Mesodermal cell (in vitro differentiated cells): ENCODE measurements at regions not wholly inside any gene's neighbourhood (a gene's known extent, or its start where the extent isn't known, plus 50 kb on each side); places are given as distances from the start of the nearest gene placed in this dataset.

ENCODE experiments used
- H3K27ac ChIP-seq: 2 replicates; pipeline ENCODE4 v1.7.0; 2013; ENCODE audit warnings: mild to moderate bottlenecking, low read depth, low read length, moderate library complexity; ENCODE audit not compliant: severe bottlenecking
- H3K36me3 ChIP-seq: 2 replicates; pipeline ENCODE4 v1.7.1; 2013; ENCODE audit warnings: mild to moderate bottlenecking, low read length, moderate library complexity; ENCODE audit not compliant: control insufficient read depth, insufficient read depth
- H3K4me1 ChIP-seq: one replicate; pipeline ENCODE4 v1.7.1; 2013; ENCODE audit warnings: mild to moderate bottlenecking, low read length; ENCODE audit not compliant: insufficient read depth, control insufficient read depth, poor library complexity, severe bottlenecking
- H3K4me3 ChIP-seq: 2 replicates; pipeline ENCODE4 v1.7.0; 2013; ENCODE audit warnings: low read length, control low read depth, mild to moderate bottlenecking; ENCODE audit not compliant: insufficient read depth, poor library complexity, severe bottlenecking; ENCODE audit errors: extremely low read depth
- H3K9me3 ChIP-seq: 2 replicates; pipeline ENCODE4 v1.7.1; 2013; ENCODE audit warnings: mild to moderate bottlenecking, low read length, moderate library complexity; ENCODE audit not compliant: control insufficient read depth
- WGBS, 2 experiments: methylation state at CpG; one replicate each; pipeline ENCODE4 v1.1.5; 2013; ENCODE audit warnings: missing lambda C conversion rate in 2 of 2; ENCODE audit not compliant: insufficient coverage in 2 of 2; 5-methylcytosine and 5-hydroxymethylcytosine counted together

DNA sequence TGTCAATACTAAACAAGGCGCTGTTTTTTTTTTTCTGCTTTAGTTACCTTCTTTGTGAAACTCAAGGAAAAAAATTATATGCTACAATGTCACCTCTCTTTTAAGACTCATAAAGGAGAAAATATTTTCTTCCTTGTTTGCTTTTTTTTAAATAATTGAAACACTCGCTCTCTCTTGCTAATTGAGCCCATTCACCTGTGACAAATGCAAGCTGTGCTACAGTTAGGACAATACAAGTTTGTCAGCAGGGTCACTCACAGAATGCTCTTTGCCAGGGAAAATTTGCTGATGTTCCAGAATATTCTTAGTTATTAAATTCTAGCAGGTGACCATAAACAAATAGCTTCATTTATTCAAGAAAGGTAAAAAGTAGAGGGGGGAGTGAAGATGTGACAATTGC is 375.9 kb upstream of the DPPA4 start:
- H3K27ac ChIP-seq: no peak overlapping the region

DNA sequence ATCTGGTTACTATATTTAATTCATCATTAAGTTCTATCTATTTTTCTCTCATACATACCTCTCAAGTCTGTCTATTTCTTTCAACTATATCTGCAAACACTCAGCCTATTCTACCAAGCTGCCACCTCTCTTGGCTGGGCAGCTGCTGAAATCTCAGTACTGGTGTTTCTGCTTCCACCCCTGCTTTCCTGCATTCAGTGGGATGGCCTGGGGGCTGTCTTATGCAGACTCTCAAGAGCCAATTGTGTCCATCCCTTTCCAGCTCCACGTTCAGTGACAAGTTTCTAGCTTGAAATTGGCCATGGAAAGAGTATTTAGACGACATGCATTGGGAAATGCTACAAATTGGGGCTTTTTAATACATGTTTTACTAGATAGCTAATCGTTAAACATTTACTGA is 378.4 kb upstream of the DPPA4 start:
- Histone ChIP-seq H3K4me1 (no peaks in the 10 kb centered on the region), H3K4me3 (no peak overlapping the region), H3K27ac (no peak overlapping the region), H3K36me3 (no peaks in the 10 kb centered on the region), H3K9me3 (no peaks in the 10 kb centered on the region)
- WGBS, 2 experiments: 64% methylated on average over 2 of the region's 3 CpGs; no CpG with 5 or more reads in 1 of the 2 experiments

More for the DNA sequence above, 375.9 kb upstream of the DPPA4 start:
- WGBS, 2 experiments: no CpG with 5 or more reads among the region's 2 CpGs
- H3K36me3 ChIP-seq: no peaks in the 10 kb centered on the region
- no peaks in the 10 kb centered on the region for H3K9me3 ChIP-seq
- H3K4me1 ChIP-seq: no peaks in the 10 kb centered on the region
- H3K4me3 ChIP-seq: no peak overlapping the region

DNA sequence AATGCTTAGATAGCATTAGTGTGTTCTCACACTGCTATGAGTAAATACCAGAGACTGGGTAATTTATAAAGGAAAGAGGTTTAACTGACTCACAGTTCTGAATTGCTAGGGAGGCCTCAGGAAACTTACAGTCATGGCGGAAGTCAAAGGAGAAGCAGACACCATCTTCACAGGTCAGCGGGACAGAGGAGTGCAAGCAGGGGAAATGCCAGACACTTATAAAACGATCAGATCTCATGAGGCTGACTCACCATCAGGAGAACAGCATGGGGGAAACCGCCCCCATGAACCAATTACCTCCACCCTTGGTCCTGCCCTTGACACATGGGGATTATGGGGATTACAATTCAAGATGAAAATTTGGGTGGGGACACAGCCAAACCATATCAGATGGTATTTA is 381.5 kb upstream of the DPPA4 start:
- Histone ChIP-seq H3K9me3 (no peaks in the 10 kb centered on the region), H3K4me3 (no peak overlapping the region), H3K36me3 (no peaks in the 10 kb centered on the region), H3K4me1 (no peaks in the 10 kb centered on the region), H3K27ac (no peak overlapping the region)
- 96 to 98% methylated on average over 3 to 4 of the region's 4 CpGs for WGBS, 2 experiments

DNA sequence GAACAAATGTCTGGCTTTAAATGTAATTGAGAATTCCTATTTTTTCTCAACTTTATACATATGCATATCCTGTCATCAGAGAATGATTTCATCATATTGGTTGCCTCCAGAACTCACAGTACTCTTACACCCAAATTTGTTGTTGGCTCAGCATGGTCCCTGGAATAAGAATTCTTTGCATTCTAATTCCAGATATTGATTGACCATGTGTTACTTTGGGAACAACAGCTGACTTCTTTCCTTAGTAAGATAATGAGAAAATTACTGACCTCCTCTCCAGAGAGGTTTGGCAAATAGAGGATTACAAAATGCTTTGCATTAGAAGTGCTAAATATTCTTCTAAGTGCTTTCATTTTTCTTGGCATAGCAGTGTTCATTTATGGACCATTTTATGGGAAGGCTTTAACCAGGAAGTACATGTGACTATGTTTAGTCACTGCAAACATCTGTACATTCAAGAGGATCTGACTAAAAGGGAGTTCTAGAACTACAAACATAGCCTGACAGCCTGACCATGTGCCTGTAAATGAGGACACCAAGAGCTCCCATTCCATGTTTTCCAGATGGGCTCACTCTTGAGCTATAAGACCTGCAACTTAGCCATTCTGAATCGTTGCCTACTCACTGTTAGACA is 391.6 kb upstream of the DPPA4 start:
- no CpG with 5 or more reads among the region's 1 CpG for whole genome bisulfite sequencing, 2 experiments

DNA sequence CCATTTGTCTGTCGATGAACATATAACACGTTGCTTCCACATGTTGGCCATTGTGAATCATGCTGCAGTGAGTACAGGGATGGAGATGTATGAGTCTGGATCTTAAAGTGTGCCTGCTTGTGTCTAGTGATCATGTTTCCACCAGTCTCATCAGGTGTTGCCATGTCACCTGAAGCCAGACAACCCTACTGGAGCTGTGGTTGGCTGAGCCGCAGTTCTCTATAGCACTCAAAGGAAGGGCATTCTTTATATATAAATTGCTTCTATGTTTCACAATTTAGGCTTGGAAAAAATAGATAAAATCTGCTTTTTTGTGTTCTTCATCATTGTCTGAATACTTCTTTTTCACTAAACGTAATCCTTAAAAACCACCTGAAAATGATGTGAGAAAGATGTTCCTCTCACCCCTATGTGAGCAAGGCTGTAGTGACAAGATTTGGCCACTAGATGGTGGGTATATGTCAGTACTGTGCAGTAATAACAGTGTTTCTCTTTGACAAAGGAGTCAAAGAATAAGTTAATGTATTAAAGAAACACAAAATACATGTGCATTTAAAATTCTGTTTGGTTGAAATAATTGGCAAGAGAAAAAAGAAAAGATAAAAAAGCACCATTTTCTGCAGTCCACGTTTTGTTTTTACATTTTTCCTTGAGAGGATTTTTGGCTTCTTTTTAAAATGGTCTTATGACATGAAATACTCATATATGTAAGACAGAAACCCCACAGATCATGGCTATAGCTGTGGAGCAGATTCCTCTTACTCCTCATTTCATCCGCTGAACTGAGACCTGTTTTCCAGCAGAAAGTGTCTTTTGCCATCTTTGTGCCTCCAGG is 394.5 kb upstream of the DPPA4 start:
- Histone ChIP-seq H3K36me3 (no peaks in the 10 kb centered on the region), H3K4me3 (no peak overlapping the region), H3K9me3 (peaks cover 9% of the 10 kb centered on the region), H3K4me1 (no peaks in the 10 kb centered on the region), H3K27ac (no peak overlapping the region)
- 89% methylated on average over 1 of the region's 6 CpGs; no CpG with 5 or more reads in 1 of the 2 experiments for WGBS, 2 experiments

More for the DNA sequence above, 391.6 kb upstream of the DPPA4 start:
- H3K4me3 ChIP-seq: no peak overlapping the region
- no peak overlapping the region for H3K27ac ChIP-seq
- no peaks in the 10 kb centered on the region for H3K4me1 ChIP-seq
- no peaks in the 10 kb centered on the region for H3K36me3 ChIP-seq
- no peaks in the 10 kb centered on the region for H3K9me3 ChIP-seq

DNA sequence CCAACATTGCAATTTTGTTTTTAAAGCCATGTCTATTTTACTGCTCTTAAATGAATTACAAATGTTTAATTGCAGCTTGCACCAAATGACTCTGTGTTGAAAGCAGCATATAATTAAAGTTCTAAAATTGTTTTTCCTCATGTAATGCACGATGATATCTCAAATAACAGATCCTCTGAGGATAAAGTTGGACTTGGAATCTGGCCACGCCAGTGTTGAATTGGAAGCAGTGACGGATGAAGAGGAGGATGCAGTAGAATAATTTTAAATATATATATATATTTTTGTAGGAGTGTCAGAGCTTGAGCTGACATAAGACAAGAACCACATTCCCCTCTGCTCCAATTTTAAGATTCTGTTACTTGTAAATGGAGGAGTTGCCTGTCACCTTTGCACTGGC is 406.6 kb upstream of the DPPA4 start:
- Histone ChIP-seq H3K4me3 (no peak overlapping the region), H3K27ac (no peak overlapping the region), H3K4me1 (no peaks in the 10 kb centered on the region), H3K9me3 (no peaks in the 10 kb centered on the region), H3K36me3 (no peaks in the 10 kb centered on the region)
- 80% methylated on average over 1 of the region's 3 CpGs; no CpG with 5 or more reads in 1 of the 2 experiments for WGBS, 2 experiments

DNA sequence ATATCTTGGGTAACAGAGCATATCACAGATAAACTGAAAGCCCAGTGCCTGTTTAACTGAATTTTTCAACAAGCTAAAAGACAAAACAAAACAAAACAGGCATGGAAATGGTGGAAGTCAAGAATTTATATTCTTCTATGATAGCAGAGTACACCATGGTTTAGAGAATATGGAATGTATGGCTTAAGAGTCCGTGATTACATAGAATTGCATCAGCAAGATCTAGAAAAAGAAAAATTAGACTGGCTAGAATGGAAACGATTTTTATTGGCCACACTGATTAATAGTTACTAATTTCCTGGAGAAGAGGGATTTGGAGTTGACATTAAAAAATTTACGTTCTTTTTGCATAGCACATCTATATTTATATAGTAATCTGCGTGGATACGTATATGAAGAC is 435.2 kb upstream of the DPPA4 start:
- Histone ChIP-seq H3K4me3 (no peak overlapping the region), H3K27ac (no peak overlapping the region), H3K4me1 (no peaks in the 10 kb centered on the region), H3K36me3 (no peaks in the 10 kb centered on the region), H3K9me3 (no peaks in the 10 kb centered on the region)
- WGBS, 2 experiments: 100% methylated on average over 1 to 2 of the region's 5 CpGs

DNA sequence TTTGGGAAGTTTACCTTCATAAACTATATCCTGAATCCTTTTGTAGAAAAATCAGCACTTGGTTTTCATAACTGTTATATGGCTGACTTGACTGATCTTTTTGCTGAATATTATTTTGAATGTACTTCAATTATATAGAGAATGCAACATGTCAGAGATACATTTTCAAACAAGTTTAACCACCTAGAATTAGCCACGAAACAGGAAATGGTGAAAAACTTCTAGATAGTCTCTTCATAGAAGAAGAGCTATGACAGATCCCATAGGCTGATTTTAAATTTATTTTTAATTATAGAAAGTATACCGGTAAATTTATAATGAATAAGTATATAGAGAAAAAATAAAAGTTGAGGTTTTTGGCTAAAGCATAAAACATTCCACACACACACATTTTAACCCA is 436.8 kb upstream of the DPPA4 start:
- Histone ChIP-seq H3K4me1 (no peaks in the 10 kb centered on the region), H3K9me3 (peaks cover under 1% of the 10 kb centered on the region), H3K4me3 (no peak overlapping the region), H3K36me3 (no peaks in the 10 kb centered on the region), H3K27ac (no peak overlapping the region)
- no CpG with 5 or more reads among the region's 2 CpGs for WGBS, 2 experiments

DNA sequence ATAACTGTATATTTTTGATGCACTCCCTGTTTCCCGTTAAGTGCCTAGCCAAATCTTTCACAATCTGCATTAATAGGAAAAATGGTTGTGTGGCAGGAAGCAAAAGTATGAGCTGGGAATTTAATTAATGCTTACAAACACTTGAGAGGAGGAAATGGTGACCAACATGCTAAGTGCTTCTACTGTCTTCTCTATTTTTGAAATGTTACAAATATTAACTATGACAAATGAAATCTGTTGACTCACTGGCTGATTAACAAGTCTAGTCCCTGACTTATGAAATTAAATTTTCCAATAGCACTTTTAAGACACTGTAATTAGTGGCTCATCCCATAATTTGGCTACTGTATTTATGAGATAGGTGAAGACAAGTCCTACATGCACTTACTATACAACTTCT is 446.9 kb upstream of the DPPA4 start:
- Histone ChIP-seq H3K4me1 (no peaks in the 10 kb centered on the region), H3K36me3 (no peaks in the 10 kb centered on the region), H3K4me3 (no peak overlapping the region), H3K9me3 (peaks cover 4% of the 10 kb centered on the region), H3K27ac (no peak overlapping the region)
- 100% methylated on average over 1 of the region's 1 CpG; no CpG with 5 or more reads in 1 of the 2 experiments for WGBS, 2 experiments

DNA sequence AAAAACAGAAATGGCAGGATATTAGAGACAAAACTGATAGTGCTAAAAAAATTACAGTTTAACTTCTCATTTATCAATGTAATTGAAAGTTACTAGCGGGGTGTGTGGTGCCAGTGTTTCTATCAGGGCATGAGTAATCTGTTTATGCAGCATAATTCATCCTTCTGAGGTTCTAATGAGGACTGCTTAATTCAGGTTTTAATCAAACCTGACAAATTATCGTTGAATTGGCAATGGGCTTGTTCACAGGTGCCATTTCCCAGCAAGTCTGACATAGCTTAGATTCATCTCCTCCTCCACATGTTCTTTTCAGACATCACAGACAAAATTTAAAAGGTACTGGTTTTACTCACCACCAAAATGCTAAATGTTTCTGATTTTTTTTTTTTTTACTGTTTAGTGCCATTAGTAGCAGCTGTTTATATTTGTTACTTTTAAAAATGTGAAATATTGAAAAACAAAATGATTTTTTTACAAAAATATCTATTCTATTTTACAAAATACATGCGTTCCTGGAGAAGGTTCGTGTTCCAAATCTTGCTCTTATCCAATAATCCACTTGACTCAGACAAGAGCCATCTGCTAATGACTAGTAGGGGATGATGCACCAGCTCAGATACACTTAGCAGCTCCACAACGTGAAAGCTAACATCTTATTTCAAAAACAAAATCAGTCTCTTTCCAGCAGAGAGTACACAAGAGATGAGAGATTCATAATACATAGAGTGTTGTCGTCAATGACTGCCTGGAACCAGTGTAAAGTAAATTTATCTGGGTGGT is 447.7 kb upstream of the DPPA4 start:
- Histone ChIP-seq H3K4me1 (no peaks in the 10 kb centered on the region), H3K9me3 (no peaks in the 10 kb centered on the region), H3K27ac (no peak overlapping the region), H3K36me3 (no peaks in the 10 kb centered on the region), H3K4me3 (no peak overlapping the region)
- WGBS, 2 experiments: 86 to 100% methylated on average over 1 of the region's 6 CpGs
